IMR-90 (cell line): ENCODE measurements at regions not wholly inside any gene's neighbourhood (a gene's known extent, or its start where the extent isn't known, plus 50 kb on each side); places are given as distances from the start of the nearest gene placed in this dataset.

Source experiments
- BHLHE40 ChIP-seq: fragments of 150-350 bp; IDR thresholded peaks from 2 replicates; pipeline ENCODE4 v1.6.1; 2016; ENCODE audit warnings: mild to moderate bottlenecking, low read depth, low read length
- CEBPB ChIP-seq: IDR thresholded peaks from 2 replicates; pipeline ENCODE4 v1.6.1; 2012; ENCODE audit warnings: low read depth, low read length, improper control_type of control experiment
- CHD1 ChIP-seq: IDR thresholded peaks from 2 replicates; pipeline ENCODE4 v1.6.1; 2012; ENCODE audit warnings: low read depth, low read length, improper control_type of control experiment
- FOS ChIP-seq: fragments of 150-350 bp; IDR thresholded peaks from 2 replicates; pipeline ENCODE4 v1.6.1; 2016; ENCODE audit warnings: low read depth, low read length
- MAFK ChIP-seq: IDR thresholded peaks from 2 replicates; pipeline ENCODE4 v1.6.1; 2012; ENCODE audit warnings: low read depth, low read length, improper control_type of control experiment
- MAZ ChIP-seq: IDR thresholded peaks from 2 replicates; pipeline ENCODE4 v1.6.1; 2012; ENCODE audit warnings: low read depth, mild to moderate bottlenecking, low read length, improper control_type of control experiment, moderate library complexity, borderline replicate concordance
- POLR2A ChIP-seq: IDR thresholded peaks from 2 replicates; pipeline ENCODE4 v1.6.1; 2012; ENCODE audit warnings: mild to moderate bottlenecking, low read depth, low read length
- RAD21 ChIP-seq: IDR thresholded peaks from 2 replicates; pipeline ENCODE4 v1.6.1; 2012; ENCODE audit warnings: low read length, improper control_type of control experiment
- RFX5 ChIP-seq: IDR thresholded peaks from 2 replicates; pipeline ENCODE4 v1.8.0; 2012; ENCODE audit warnings: low read depth, mild to moderate bottlenecking, low read length, moderate library complexity
- SMC3 ChIP-seq: fragments of 150-350 bp; IDR thresholded peaks from 2 replicates; pipeline ENCODE4 v1.6.1; 2016; ENCODE audit warnings: low read depth, mild to moderate bottlenecking, antibody characterized with exemption, low read length, moderate library complexity
- TF ChIP-seq, protein P1 (sequence below): conservative IDR thresholded peaks from 2 replicates; pipeline ENCODE4 v1.5.1; 2012; ENCODE audit warnings: mild to moderate bottlenecking, low read depth, low read length, improper control_type of control experiment
- TF ChIP-seq, protein P2 (sequence below): fragments of 150-350 bp; IDR thresholded peaks from 2 replicates; pipeline ENCODE4 v1.6.1; 2016; ENCODE audit warnings: low read depth, mild to moderate bottlenecking, low read length, moderate library complexity, borderline replicate concordance
- TF ChIP-seq, protein P3 (sequence below): fragments of 150-350 bp; IDR thresholded peaks from 2 replicates; pipeline ENCODE4 v1.6.1; 2017; ENCODE audit warnings: mild to moderate bottlenecking, antibody characterized with exemption, low read length, low read depth

DNA sequence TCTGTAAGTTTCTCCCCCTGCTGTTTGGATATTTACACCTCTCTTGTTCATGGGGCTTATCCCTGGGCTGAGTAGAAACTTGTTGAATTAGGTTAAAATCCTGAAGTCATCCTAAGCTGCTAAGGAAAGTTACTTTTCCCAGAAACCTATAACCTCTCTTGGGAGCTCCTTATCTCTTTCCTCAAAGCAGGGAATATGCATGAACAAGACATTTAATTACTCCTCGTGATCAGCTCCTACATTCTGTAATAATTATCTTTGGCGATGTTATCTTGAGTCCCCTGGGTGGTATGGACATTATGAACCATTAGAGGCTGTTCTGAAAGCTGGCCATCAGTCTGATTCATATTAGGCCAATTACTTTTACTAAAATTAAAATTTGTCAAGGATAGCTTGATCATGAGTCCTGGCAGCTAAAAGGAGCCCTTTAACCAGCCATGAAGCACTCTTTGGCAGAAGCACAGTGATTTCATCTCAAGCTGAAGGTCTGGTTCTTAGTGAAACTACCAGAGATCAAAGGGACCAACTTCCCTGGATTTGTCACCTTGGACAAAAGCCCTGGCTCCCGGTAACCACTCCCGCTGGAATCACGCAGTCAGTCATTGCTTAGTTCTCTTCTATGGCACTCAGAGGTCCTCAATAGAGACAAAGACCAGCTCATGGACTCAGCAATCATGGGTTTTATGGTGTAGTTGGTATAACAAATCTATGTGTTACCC is 811.8 kb downstream of the UQCRFS1 start:
- TF ChIP-seq, protein P1, sequence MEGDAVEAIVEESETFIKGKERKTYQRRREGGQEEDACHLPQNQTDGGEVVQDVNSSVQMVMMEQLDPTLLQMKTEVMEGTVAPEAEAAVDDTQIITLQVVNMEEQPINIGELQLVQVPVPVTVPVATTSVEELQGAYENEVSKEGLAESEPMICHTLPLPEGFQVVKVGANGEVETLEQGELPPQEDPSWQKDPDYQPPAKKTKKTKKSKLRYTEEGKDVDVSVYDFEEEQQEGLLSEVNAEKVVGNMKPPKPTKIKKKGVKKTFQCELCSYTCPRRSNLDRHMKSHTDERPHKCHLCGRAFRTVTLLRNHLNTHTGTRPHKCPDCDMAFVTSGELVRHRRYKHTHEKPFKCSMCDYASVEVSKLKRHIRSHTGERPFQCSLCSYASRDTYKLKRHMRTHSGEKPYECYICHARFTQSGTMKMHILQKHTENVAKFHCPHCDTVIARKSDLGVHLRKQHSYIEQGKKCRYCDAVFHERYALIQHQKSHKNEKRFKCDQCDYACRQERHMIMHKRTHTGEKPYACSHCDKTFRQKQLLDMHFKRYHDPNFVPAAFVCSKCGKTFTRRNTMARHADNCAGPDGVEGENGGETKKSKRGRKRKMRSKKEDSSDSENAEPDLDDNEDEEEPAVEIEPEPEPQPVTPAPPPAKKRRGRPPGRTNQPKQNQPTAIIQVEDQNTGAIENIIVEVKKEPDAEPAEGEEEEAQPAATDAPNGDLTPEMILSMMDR: no peak
- TF ChIP-seq BHLHE40 (no peak), MAFK (no peak), CHD1 (no peak), POLR2A (no peak), CEBPB (no peak), FOS (no peak), RFX5 (no peak), SMC3 (no peak), RAD21 (no peak), MAZ (no peak)
- TF ChIP-seq, protein P2, sequence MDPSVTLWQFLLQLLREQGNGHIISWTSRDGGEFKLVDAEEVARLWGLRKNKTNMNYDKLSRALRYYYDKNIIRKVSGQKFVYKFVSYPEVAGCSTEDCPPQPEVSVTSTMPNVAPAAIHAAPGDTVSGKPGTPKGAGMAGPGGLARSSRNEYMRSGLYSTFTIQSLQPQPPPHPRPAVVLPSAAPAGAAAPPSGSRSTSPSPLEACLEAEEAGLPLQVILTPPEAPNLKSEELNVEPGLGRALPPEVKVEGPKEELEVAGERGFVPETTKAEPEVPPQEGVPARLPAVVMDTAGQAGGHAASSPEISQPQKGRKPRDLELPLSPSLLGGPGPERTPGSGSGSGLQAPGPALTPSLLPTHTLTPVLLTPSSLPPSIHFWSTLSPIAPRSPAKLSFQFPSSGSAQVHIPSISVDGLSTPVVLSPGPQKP: no peak
- TF ChIP-seq, protein P3, sequence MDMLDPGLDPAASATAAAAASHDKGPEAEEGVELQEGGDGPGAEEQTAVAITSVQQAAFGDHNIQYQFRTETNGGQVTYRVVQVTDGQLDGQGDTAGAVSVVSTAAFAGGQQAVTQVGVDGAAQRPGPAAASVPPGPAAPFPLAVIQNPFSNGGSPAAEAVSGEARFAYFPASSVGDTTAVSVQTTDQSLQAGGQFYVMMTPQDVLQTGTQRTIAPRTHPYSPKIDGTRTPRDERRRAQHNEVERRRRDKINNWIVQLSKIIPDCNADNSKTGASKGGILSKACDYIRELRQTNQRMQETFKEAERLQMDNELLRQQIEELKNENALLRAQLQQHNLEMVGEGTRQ: no peak
